G401.6 (cell line): ENCODE measurements at regions not wholly inside any gene's neighbourhood (a gene's known extent, or its start where the extent isn't known, plus 50 kb on each side); places are given as distances from the start of the nearest gene placed in this dataset.
"Not testable (repeated sequence)": the region's sequence is repeated elsewhere in the genome, so short reads cannot be mapped to it uniquely, and the experiment has no call there.

Source experiments
- FAIRE-seq: peaks from 2 replicates; lab custom pipeline; 2012; peaks lifted over from hg19 to GRCh38; lab: Jason Lieb, UNC

- not testable (repeated sequence) for FAIRE-seq
These were observed 205.4 kb upstream of the IRF2BP2 start for GRCh38 chr1:234815295-234815815.

DNA sequence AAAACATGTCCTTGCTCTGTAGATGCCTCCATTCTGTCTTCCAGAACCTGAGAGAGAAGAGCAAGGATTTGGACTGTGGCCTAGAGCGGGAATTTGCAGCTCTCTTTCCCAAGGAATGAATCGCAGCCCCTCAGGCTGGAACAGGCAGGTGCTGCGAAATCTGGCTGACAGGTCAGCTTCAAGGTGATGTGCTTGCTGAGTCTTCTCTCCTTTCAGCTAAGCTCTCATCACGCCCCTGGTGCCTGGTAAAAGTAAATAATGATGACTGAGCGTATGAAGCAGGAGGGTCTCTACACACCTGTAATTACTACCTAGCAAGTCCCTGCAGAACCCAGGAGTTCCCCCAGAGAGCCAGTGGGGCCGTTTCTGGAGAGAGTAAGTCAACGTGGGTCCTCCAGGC is 204.3 kb upstream of the IRF2BP2 start:
- not testable (repeated sequence) for FAIRE-seq

DNA sequence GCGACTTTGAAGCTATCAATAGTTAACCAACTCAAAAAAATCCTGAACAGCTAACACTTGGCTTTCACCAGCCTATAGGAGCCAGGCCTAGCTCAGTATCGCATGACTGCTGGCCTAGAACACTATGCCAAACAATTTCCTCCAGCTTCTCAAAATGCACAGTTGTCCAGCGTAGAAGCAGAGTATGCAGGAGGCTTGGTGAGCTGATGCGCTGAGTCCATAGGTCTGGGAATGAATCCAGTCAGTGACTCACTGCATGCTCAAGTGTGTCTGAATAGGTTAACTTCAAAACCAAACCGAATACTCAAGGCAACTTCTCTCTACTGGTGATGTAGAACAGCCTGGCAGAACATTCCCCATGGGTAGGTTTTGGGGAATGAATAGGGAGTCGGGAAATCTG is 201.8 kb upstream of the IRF2BP2 start:
- FAIRE-seq = not testable (repeated sequence)

- FAIRE-seq = not testable (repeated sequence)
These were observed 200.7 kb upstream of the IRF2BP2 start for GRCh38 chr1:234810726-234811125.

DNA sequence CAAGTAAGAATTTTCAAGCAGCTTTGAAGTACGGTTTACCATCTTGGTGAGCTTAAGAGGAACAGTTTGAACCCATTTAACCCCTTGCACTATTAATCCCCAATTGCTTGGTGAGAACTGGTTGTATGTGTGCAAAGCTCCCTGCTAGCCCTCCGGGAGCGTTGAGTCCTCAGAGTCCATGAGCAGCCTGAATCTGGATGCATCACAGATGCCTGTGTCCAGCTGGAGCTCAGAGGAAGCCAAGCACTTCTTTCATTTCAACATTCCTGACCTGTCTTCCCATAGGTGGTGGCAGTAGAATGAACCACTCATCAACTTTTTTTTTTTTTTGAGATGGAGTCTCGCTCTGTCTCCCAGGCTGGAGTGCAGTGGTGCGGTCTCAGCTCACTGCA is 199.9 kb upstream of the IRF2BP2 start:
- not testable (repeated sequence) for FAIRE-seq

DNA sequence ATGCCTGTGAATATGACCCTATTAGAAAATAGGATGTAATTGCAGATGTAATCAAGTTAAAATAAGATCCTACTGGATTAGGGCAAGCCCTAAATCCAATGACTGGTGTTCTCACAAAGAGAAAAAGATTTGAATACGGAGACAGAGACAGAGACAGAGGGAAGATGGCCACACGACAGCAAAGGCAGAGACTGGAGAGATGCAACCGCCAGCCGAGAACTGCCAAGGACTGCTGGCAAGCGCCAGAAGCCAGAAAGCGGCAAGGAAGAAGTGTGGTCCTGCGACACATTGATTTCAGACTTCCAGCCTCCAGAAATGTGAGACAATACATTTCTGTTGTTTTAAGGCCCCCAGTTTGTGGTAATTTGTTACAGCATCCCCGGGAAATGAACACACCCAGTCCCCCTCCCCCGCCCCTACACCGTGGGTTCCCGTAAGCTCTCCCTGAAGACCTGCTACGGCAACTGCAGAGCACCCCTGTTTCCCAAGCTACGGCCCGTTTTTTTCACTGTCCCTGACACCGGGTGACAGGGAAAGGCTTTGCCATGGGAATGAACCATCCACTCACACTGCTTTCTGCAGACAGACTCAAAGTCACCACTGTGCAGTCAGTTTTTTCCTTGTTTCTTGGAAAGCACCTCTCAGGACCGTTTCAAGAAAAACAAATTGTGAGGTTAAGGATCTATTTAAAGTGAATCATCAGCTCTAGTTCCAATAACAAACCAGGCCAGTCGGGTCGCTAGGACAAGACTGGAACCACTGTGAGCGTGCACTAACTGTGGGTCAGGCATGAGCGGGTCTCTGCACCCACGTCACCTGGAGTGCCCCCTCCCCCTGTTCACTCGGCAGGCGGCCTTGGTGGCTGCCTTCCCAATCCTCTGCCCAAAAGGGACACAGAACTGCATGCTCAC is 199.2 kb upstream of the IRF2BP2 start:
- FAIRE-seq = not testable (repeated sequence)

DNA sequence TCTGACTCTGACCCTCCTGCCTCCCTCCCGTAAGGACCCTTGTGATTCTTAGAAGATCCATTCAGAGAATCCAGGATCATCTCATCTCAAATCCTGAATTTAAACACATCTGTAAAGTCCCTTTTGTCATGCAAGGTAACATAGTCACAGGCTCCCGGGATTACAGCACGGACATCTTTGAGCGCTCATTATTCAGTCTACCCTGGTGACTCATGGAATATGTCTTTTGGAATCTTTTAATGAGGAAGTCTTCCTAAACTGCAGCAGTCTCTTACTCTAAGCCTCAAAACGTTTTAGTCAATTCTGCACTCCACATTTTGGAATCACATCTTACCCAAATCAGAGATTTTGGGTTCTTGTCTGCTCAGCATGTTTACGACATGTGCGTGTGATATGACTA is 198.5 kb upstream of the IRF2BP2 start:
- FAIRE-seq = not testable (repeated sequence)

DNA sequence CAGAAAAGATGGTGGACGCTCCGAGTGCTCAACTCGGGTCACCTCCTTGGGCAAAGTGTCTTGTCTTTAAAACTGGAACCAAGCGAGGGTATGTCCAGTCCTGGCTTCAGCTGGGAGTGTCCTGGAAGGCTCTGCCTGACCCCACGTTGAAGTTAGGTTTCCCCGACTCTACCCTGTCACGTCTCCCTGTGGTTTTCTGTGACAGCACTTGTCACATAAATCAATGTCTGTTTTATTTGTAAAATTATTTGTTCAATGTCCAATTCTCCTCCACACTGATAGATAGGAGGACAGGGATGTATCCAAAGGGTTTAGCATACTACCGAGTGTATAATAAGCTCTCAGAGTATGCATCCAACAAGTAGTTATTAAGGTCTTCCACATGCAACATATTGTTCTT is 197.7 kb upstream of the IRF2BP2 start:
- not testable (repeated sequence) for FAIRE-seq

DNA sequence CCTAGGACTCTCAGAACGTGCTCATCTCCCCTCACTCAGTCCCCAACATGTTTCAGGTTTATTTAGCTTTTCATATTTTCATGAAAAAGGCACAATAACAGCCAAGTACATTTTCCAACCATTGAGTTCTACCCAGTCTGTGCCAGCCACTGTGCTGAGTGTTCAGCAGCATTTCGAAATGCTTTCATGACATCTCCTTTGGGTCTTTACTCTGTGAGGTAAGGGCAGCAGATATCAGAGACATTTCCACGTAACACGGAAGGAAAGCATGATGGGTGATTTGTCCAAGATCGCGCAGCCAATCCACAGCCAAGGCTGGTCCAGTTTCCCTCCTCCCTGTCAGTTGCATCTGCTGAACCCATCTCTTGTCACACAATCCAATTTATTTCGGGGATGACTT is 192.6 kb upstream of the IRF2BP2 start:
- FAIRE-seq = not testable (repeated sequence)

GRCh38 chr1:234801636-234802035 is 191.7 kb upstream of the IRF2BP2 start:
- not testable (repeated sequence) for FAIRE-seq

DNA sequence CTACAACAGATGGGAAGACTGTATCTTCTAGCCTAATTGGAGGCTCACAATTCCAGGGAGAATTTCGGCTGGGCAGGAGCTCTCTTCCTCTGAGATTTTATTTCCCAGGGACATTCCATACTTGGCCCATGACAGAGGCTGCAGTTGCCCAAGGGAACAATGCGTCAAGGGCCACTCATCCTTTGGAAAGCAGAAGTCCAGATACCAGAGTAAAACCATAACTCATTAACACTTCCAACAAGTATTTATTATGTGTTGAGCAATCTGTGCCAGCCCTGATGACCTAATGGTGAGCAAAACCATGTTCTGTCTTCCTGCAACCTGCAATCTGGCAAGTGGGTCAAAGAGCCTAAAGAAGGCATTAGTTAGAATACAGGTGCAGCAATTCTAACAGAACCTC is 191.2 kb upstream of the IRF2BP2 start:
- not testable (repeated sequence) for FAIRE-seq

GRCh38 chr1:234800563-234800962 is 190.6 kb upstream of the IRF2BP2 start:
- not testable (repeated sequence) for FAIRE-seq

- FAIRE-seq = not testable (repeated sequence)
These were observed 189.2 kb upstream of the IRF2BP2 start for GRCh38 chr1:234799021-234799689.

- FAIRE-seq = not testable (repeated sequence)
These were observed 187.2 kb upstream of the IRF2BP2 start for GRCh38 chr1:234797216-234797615.

- FAIRE-seq = not testable (repeated sequence)
These were observed 186.4 kb upstream of the IRF2BP2 start for GRCh38 chr1:234796438-234796792.

- not testable (repeated sequence) for FAIRE-seq
These were observed 185.9 kb upstream of the IRF2BP2 start for GRCh38 chr1:234795711-234796437.

DNA sequence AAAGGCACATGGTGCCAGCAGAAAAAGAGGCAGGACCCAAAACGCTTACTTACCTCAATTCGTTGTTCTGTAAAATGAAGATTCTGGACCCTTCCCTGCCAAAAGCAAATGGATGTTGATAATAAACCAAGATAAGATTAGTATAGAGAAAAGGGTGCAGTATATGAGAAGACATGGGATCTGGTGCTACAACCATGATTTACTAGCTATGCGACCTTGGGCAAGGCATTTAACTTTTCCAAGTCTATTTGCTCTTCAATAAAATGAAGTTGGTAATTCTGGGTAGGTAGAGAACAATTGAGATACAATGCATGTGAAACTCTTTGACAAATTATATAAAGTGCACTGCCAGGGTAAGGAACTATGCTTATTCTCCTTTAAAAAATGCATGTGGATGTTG is 185.0 kb upstream of the IRF2BP2 start:
- not testable (repeated sequence) for FAIRE-seq

GRCh38 chr1:234794452-234794851 is 184.5 kb upstream of the IRF2BP2 start:
- not testable (repeated sequence) for FAIRE-seq

DNA sequence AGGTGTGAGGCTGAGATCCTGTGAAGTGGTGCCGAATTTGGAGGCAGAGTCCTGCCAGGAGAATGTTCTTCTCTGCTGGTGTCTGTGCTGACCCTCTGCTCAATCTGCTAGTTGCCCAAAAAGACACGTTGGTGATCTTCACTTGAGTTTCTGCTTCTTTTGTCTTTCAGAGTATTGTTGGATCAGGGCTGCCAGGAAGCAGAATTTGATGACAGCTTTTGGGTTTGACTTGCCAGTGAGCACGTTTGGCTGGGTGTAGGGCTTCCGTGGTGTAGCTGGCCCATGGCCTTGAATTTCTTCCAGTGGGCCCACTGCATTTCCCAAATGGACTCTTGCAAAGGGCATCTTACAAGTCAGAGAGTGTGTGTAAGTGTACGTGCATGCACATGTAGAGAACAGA is 183.9 kb upstream of the IRF2BP2 start:
- FAIRE-seq = not testable (repeated sequence)

DNA sequence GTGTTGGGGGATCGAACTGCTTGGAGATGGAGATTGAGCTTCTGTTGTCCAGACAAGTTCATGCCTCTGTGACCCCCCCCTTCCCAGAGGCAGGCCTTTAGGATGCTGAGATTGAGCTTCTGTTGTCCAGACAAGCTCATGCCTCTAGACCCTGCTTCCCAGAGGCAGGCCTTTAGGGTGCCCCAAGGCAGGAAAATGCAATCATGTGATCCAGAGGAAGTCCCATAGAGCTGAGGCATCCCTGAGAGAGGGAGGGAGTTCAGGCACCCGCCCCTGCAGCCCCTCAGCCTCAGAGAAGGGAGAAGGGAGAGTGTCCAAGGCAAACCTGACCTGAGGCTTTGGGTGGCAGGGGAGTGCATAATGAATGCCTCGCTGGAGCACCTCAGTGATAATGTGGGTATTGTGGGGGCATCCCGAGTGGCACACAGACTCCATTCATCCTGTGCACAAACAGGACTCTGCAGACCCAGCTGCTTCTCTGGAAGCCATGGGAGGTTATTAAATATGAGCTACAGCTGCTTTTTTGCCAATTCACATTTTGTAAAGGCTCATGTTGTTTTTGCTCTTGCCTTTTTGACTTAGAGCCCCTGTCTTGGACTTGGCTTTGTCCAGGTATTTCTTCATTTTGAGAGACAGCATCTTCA is 182.4 kb upstream of the IRF2BP2 start:
- not testable (repeated sequence) for FAIRE-seq

- FAIRE-seq = not testable (repeated sequence)
These were observed 181.6 kb upstream of the IRF2BP2 start for GRCh38 chr1:234791615-234792014.

GRCh38 chr1:234790333-234790732 is 180.4 kb upstream of the IRF2BP2 start:
- not testable (repeated sequence) for FAIRE-seq
